ENCODE measurements at regions not wholly inside any gene's neighbourhood (a gene's known extent, or its start where the extent isn't known, plus 50 kb on each side); places are given as distances from the start of the nearest gene placed in this dataset.

DNA sequence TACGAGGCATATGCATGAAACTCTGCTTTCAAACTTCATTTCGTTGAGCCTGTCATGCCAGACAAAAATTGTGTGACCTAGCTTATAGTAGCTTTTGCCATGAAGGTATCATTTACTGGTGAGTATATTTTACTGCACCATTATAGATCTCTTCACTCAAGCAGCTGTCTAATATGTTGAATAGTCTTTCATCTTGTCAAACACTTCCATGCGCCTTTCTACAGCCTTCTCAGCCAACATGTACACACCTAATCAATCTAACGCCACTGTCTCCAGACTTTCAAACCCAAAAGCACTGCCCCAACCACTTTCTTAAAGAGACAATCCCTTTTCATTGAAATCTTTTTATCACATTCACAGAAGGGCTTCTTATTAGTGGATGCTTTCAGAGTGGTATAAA is 757.4 kb downstream of the VRK1 start:
- DNase-seq, result no peak
- TF ChIP-seq GATA1 (IDR thresholded peaks at IDR 0.05; ENCODE audit: low read depth, low read length) (no peak), POLR2A (IDR thresholded peaks at IDR 0.05; ENCODE audit: low read length) (no peak)

- no peak for DNase-seq
- TF ChIP-seq POLR2A (IDR thresholded peaks at IDR 0.05; ENCODE audit: low read length) (no peak), GATA1 (IDR thresholded peaks at IDR 0.05; ENCODE audit: low read depth, low read length) (no peak)
Observed at GRCh38 chr14:97564334-97564733, 767.2 kb downstream of the VRK1 start.

DNA sequence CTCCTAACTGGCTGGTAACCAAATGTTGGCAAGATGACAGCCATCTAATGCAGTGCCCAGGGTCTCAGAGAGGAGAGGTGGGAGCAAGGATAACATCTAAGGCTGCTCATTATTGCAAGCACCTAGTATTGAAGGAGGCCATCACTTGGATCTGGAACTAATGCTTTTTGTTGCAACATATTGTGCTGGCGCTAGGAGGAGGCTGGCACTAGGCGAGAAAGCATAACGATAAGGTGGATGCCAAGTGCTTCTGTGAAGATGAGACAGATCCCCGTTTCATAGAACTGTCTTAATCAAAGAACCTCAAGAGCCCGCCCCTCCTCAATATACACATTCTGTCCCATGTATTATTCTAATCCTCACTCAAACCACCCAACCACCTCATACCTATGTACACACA is 774.0 kb downstream of the VRK1 start:
- no peak for TF ChIP-seq POLR2A (IDR thresholded peaks at IDR 0.05; ENCODE audit: low read length)
- TF ChIP-seq GATA1 (IDR thresholded peaks at IDR 0.05; ENCODE audit: low read depth, low read length), result no peak
- no peak for DNase-seq

GRCh38 chr14:97571866-97572555 is 774.8 kb downstream of the VRK1 start:
- TF ChIP-seq POLR2A (IDR thresholded peaks at IDR 0.05; ENCODE audit: low read length), result no peak
- no peak for TF ChIP-seq GATA1 (IDR thresholded peaks at IDR 0.05; ENCODE audit: low read depth, low read length)
- no peak for DNase-seq

- TF ChIP-seq GATA1 (IDR thresholded peaks at IDR 0.05; ENCODE audit: low read depth, low read length) (no peak), POLR2A (IDR thresholded peaks at IDR 0.05; ENCODE audit: low read length) (no peak)
- no peak for DNase-seq
Observed at GRCh38 chr14:97572583-97573458, 775.6 kb downstream of the VRK1 start.

GRCh38 chr14:97575677-97576076 is 778.5 kb downstream of the VRK1 start:
- no peak for DNase-seq
- no peak for TF ChIP-seq GATA1 (IDR thresholded peaks at IDR 0.05; ENCODE audit: low read depth, low read length)
- no peak for TF ChIP-seq POLR2A (IDR thresholded peaks at IDR 0.05; ENCODE audit: low read length)

GRCh38 chr14:97578982-97579548 is 781.9 kb downstream of the VRK1 start:
- TF ChIP-seq POLR2A (IDR thresholded peaks at IDR 0.05; ENCODE audit: low read length) (no peak), GATA1 (IDR thresholded peaks at IDR 0.05; ENCODE audit: low read depth, low read length) (no peak)
- no peak for DNase-seq

DNA sequence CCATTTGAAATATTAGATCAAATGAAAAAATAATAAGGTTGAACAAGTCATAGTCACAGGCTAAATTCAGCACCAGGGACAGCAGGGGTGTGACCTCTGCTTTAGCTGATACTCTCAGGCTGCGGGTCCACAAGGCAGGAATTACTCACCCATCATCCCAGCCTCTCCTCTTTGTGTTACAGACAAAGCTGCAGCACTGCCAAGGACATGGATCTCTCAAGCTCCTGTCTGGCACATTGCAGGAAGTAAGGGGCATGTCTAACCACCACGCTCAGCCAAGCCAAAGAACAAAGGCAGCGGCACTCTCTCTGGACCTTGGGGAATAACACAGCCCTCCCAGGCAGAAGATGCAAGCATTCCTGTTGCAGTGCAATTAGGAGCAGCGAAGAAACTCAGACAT is 783.8 kb downstream of the VRK1 start:
- TF ChIP-seq GATA1 (IDR thresholded peaks at IDR 0.05; ENCODE audit: low read depth, low read length), result no peak
- TF ChIP-seq POLR2A (IDR thresholded peaks at IDR 0.05; ENCODE audit: low read length), result no peak
- DNase-seq, result no peak

DNA sequence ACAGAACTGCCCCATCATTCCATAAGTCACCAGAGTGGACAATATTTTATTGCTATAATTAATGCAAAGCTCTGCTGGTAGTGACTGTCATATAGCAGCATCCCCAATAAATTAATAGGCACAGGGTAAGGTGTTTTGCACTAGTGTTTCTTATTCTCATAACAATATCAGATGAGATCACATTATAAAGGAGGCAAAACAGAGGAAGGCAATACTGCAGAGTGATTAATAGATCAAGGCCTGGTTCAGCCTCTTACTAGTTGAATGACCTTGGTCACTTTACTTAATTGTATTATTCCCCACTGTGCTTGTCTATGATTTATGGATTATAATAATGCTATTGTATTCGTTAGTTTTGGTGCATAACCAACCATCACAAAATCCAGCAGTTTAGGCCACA is 784.8 kb downstream of the VRK1 start:
- TF ChIP-seq GATA1 (IDR thresholded peaks at IDR 0.05; ENCODE audit: low read depth, low read length) (no peak), POLR2A (IDR thresholded peaks at IDR 0.05; ENCODE audit: low read length) (no peak)

DNA sequence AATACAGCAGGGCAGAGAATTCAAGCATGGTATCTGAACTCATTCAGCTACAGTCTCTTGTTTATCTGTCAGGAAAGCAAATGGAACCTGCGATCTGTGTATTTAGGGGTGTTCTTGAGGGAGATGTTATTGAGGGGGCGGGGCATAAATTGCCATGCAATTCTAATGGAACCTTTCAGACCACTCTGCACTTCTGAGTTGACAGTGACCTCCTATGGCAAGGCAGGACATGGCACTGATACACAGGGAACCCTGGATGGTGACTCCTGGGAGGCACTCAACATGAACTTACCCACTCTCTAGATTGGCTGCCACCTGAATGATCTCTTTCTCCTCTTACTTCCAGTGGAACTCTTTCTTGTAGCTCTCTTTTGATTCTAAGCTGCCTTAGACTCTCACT is 787.3 kb downstream of the VRK1 start:
- TF ChIP-seq POLR2A (IDR thresholded peaks at IDR 0.05; ENCODE audit: low read length), result no peak
- no peak for TF ChIP-seq GATA1 (IDR thresholded peaks at IDR 0.05; ENCODE audit: low read depth, low read length)
- DNase-seq, result no peak

More for the DNA sequence above, 784.8 kb downstream of the VRK1 start:
- no peak for DNase-seq

DNA sequence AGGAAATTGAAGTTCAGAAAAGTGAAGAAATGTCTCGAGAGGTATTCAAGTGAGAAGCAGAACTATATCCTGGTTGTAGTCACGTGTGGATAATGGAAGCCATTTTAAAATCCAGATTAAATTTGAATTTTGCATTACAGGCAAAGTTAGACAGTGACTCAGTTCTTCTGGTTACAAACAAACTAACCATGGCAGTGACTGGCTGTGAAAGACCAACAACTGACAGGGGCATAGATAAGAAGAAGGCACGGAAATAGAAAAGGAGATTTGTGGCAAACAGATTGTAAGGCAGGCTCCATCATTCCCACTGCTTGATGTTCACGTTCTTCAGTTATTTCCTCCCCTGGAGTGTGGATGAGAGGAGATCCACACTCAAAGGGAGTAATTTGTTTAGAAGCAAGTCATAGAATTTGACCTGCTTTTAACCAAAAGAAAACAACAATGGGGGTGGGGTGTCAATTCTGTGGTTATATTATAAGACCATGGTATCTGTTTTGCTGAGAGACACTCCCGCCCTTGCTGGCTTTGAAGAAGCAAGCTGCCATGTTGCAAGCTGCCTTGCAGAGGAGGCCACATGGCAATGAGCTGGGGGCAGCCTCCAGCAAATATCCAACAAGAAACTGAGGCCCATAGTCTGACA is 795.3 kb downstream of the VRK1 start:
- DNase-seq, result no peak
- TF ChIP-seq POLR2A (IDR thresholded peaks at IDR 0.05; ENCODE audit: low read length), result no peak
- no peak for TF ChIP-seq GATA1 (IDR thresholded peaks at IDR 0.05; ENCODE audit: low read depth, low read length)

- no peak for TF ChIP-seq POLR2A (IDR thresholded peaks at IDR 0.05; ENCODE audit: low read length)
- TF ChIP-seq GATA1 (IDR thresholded peaks at IDR 0.05; ENCODE audit: low read depth, low read length), result no peak
- DNase-seq, result no peak
Observed at GRCh38 chr14:97594306-97594705, 797.1 kb downstream of the VRK1 start.

DNA sequence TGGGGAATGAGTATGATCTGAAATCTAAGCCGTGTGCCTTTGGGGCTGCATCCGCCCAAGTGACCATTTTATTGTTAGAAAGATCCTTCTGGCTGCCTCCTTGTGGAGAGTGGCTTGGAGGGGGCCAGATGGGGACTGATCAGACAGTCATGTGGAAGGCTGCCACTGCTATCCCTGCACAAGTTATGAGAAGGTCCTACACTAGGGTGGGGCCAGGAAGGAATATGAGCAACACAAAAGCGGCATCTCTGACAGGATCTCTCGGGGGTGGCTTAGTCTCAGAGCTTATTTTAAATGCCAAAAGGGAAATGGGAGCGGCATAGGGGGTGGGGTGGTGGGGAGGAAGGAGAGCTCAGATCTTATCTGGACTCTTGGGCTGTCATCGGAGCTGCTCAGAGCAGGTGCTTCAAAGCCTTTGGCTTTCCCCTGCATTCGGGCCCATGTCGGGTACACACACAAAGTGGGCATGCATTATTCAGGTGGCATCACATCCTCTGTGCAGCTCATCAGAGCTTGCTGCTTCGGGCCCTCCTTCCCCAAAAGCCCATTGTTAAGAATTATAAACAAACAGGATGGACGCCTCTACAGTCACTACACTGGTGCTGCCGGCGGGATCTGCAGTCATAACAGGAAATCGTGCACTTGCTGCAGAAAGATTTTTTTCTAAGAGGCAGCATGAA is 805.4 kb downstream of the VRK1 start:
- no peak for TF ChIP-seq POLR2A (IDR thresholded peaks at IDR 0.05; ENCODE audit: low read length)
- TF ChIP-seq GATA1 (IDR thresholded peaks at IDR 0.05; ENCODE audit: low read depth, low read length), result no peak
- DNase-seq, result no peak

All from erythroblast (primary cell).